Brain microvascular endothelial cell (primary cell): ENCODE measurements at regions not wholly inside any gene's neighbourhood (a gene's known extent, or its start where the extent isn't known, plus 50 kb on each side); places are given as distances from the start of the nearest gene placed in this dataset.

Experiments used
- DNase-seq: peaks from one replicate; pipeline ENCODE4 v3.0.0-alpha.2; 2020
- H3K27ac ChIP-seq: fragments of 250-450 bp; sonication (Bioruptor Pico); 2 replicates; pipeline ENCODE4 v1.5.1; 2020; ENCODE audit warnings: mild to moderate bottlenecking, moderate library complexity
- H3K27me3 ChIP-seq: fragments of 250-450 bp; sonication (Bioruptor Pico); replicated peaks from 2 replicates; pipeline ENCODE4 v1.5.1; 2020; ENCODE audit warnings: mild to moderate bottlenecking
- H3K36me3 ChIP-seq: fragments of 250-450 bp; sonication (Bioruptor Pico); replicated peaks from 2 replicates; pipeline ENCODE4 v1.5.1; 2020; ENCODE audit warnings: mild to moderate bottlenecking
- H3K4me3 ChIP-seq: 2 replicates; pipeline ENCODE4 v1.5.1; 2011; ENCODE audit warnings: low read depth, mild to moderate bottlenecking, control low read depth, low read length, moderate library complexity
- CTCF ChIP-seq: IDR thresholded peaks from 2 replicates; pipeline ENCODE4 v1.5.1; 2011; ENCODE audit warnings: low read depth, mild to moderate bottlenecking, moderate library complexity, low read length, control low read depth, inconsistent platforms; ENCODE audit errors: missing control alignments
- in situ Hi-C: cut with HindIII; loops from 2 replicates; pipeline ENCODE4 v1.10.0; 2017; ENCODE audit warnings: low sequenced_read_pairs, low pct_ligation_motif_present

- in situ Hi-C loops: no loop called here
These were observed 111.8 kb upstream of the TMEM45B start for GRCh38 chr11:129703846-129704245.

GRCh38 chr11:129704831-129705230, 110.8 kb upstream of the TMEM45B start:
- no peaks in the 10 kb centered on the region for H3K27me3 ChIP-seq

More at GRCh38 chr11:129703846-129704245, 111.8 kb upstream of the TMEM45B start:
- Histone ChIP-seq H3K36me3 (no peaks in the 10 kb centered on the region), H3K27ac (no peak overlapping the region), H3K4me3 (no peak overlapping the region), H3K27me3 (no peaks in the 10 kb centered on the region)
- no peak for TF ChIP-seq CTCF
- no peak for DNase-seq

GRCh38 chr11:129705341-129705740, 110.3 kb upstream of the TMEM45B start:
- no peak for TF ChIP-seq CTCF

More at GRCh38 chr11:129704831-129705230, 110.8 kb upstream of the TMEM45B start:
- no peak overlapping the region for H3K27ac ChIP-seq
- in situ Hi-C loops: no loop called here
- no peak overlapping the region for H3K4me3 ChIP-seq
- H3K36me3 ChIP-seq: no peaks in the 10 kb centered on the region
- no peak for DNase-seq
- TF ChIP-seq CTCF: no peak

GRCh38 chr11:129705933-129706332, 109.7 kb upstream of the TMEM45B start:
- H3K27ac ChIP-seq: no peak overlapping the region

More at GRCh38 chr11:129705341-129705740, 110.3 kb upstream of the TMEM45B start:
- in situ Hi-C loops: no loop called here
- Histone ChIP-seq H3K27ac (no peak overlapping the region), H3K27me3 (no peaks in the 10 kb centered on the region), H3K4me3 (no peak overlapping the region), H3K36me3 (no peaks in the 10 kb centered on the region)
- no peak for DNase-seq

GRCh38 chr11:129709801-129710398, 105.7 kb upstream of the TMEM45B start:
- no peaks in the 10 kb centered on the region for H3K27me3 ChIP-seq
- no peak overlapping the region for H3K27ac ChIP-seq
- no peaks in the 10 kb centered on the region for H3K36me3 ChIP-seq
- DNase-seq: no peak
- no peak overlapping the region for H3K4me3 ChIP-seq
- in situ Hi-C loops: no loop called here
- no peak for TF ChIP-seq CTCF

More at GRCh38 chr11:129705933-129706332, 109.7 kb upstream of the TMEM45B start:
- no peak for TF ChIP-seq CTCF
- H3K4me3 ChIP-seq: no peak overlapping the region
- no peaks in the 10 kb centered on the region for H3K27me3 ChIP-seq
- in situ Hi-C loops: no loop called here
- no peaks in the 10 kb centered on the region for H3K36me3 ChIP-seq
- no peak for DNase-seq

GRCh38 chr11:129710423-129710822, 105.2 kb upstream of the TMEM45B start:
- H3K27ac ChIP-seq: no peak overlapping the region
- no peaks in the 10 kb centered on the region for H3K27me3 ChIP-seq
- no peaks in the 10 kb centered on the region for H3K36me3 ChIP-seq
- H3K4me3 ChIP-seq: no peak overlapping the region
- in situ Hi-C loops: no loop called here
- DNase-seq: no peak
- TF ChIP-seq CTCF: no peak
